Neutrophil (primary cell): ENCODE measurements at regions not wholly inside any gene's neighbourhood (a gene's known extent, or its start where the extent isn't known, plus 50 kb on each side); places are given as distances from the start of the nearest gene placed in this dataset.

Source experiments
- H3K27ac ChIP-seq: fragments of 200-600 bp; sonication (generic); 2 replicates; pipeline ENCODE4 v1.5.1; 2016; ENCODE audit warnings: mild to moderate bottlenecking, moderate library complexity
- H3K27me3 ChIP-seq: fragments of 200-600 bp; sonication (generic); 2 replicates; pipeline ENCODE4 v1.6.0; 2016; ENCODE audit warnings: mild to moderate bottlenecking
- H3K36me3 ChIP-seq: fragments of 200-600 bp; sonication (generic); 2 replicates; pipeline ENCODE4 v1.5.1; 2017
- H3K4me1 ChIP-seq, 2 experiments: fragments of 200-600 bp in 1 of 2; sonication (generic) in 1 of 2; 1 replicate in 1 of 2; 2 replicates in 1 of 2; pipeline versions ENCODE4 v1.5.1 to v1.6.1; 2013 to 2016; ENCODE audit warnings: low read depth in 1 of 2, low read length in 1 of 2, mild to moderate bottlenecking in 1 of 2, moderate library complexity in 1 of 2; ENCODE audit not compliant: control insufficient read depth in 1 of 2, insufficient read depth in 1 of 2
- H3K4me3 ChIP-seq, 2 experiments: fragments of 200-600 bp in 1 of 2; sonication (generic) in 1 of 2; 1 replicate in 1 of 2; 2 replicates in 1 of 2; pipeline ENCODE4 v1.5.1; 2013 to 2016; ENCODE audit warnings: low read depth in 1 of 2, low read length in 1 of 2, mild to moderate bottlenecking in 1 of 2, moderate library complexity in 1 of 2
- H3K9me3 ChIP-seq: fragments of 200-600 bp; sonication (generic); 2 replicates; pipeline ENCODE4 v1.5.1; 2016
- CTCF ChIP-seq: fragments of 200-600 bp; sonication (generic); IDR thresholded peaks from 2 replicates; pipeline ENCODE4 v1.5.1; 2016; ENCODE audit warnings: antibody characterized with exemption

GRCh38 chr2:196307775-196308305 lies 136.5 kb upstream of the STK17B start:
- Histone ChIP-seq H3K4me1 (no peaks in the 10 kb centered on the region), H3K9me3 (no peaks in the 10 kb centered on the region), H3K27ac (no peak overlapping the region), H3K36me3 (no peaks in the 10 kb centered on the region), H3K4me3 (no peak overlapping the region), H3K27me3 (no peaks in the 10 kb centered on the region)
- TF ChIP-seq CTCF = no peak

- Histone ChIP-seq H3K4me1 (no peaks in the 10 kb centered on the region), H3K27ac (no peak overlapping the region), H3K27me3 (no peaks in the 10 kb centered on the region), H3K4me3 (no peak overlapping the region), H3K36me3 (no peaks in the 10 kb centered on the region), H3K9me3 (no peaks in the 10 kb centered on the region)
- no peak for TF ChIP-seq CTCF
Observed at GRCh38 chr2:196309691-196310090, 138.3 kb upstream of the STK17B start.

GRCh38 chr2:196314157-196314556 lies 142.8 kb upstream of the STK17B start:
- no peak for TF ChIP-seq CTCF
- Histone ChIP-seq H3K4me3 (no peak overlapping the region), H3K9me3 (no peaks in the 10 kb centered on the region), H3K36me3 (no peaks in the 10 kb centered on the region), H3K27ac (no peak overlapping the region), H3K4me1 (no peaks in the 10 kb centered on the region), H3K27me3 (no peaks in the 10 kb centered on the region)

GRCh38 chr2:196314780-196315179 lies 143.4 kb upstream of the STK17B start:
- no peak overlapping the region for H3K4me3 ChIP-seq
- H3K9me3 ChIP-seq = no peaks in the 10 kb centered on the region
- no peaks in the 10 kb centered on the region for H3K36me3 ChIP-seq
- TF ChIP-seq CTCF = no peak
- no peaks in the 10 kb centered on the region for H3K4me1 ChIP-seq
- H3K27ac ChIP-seq = no peak overlapping the region
- no peaks in the 10 kb centered on the region for H3K27me3 ChIP-seq

GRCh38 chr2:196315388-196316049 lies 144.1 kb upstream of the STK17B start:
- Histone ChIP-seq H3K27me3 (no peaks in the 10 kb centered on the region), H3K9me3 (no peaks in the 10 kb centered on the region), H3K4me3 (no peak overlapping the region), H3K27ac (no peak overlapping the region), H3K36me3 (no peaks in the 10 kb centered on the region), H3K4me1 (no peaks in the 10 kb centered on the region)
- TF ChIP-seq CTCF = no peak
